Activated CD8-positive, alpha-beta T cell treated with anti-CD3 and anti-CD28 coated beads for 36 hours (primary cell): ENCODE measurements at regions not wholly inside any gene's neighbourhood (a gene's known extent, or its start where the extent isn't known, plus 50 kb on each side); places are given as distances from the start of the nearest gene placed in this dataset.

Experiments
- ATAC-seq: fragments of 200-7000 bp; cut with Tn5 transposase; one replicate; pipeline ENCODE4 v1.10.0; 2021; ENCODE audit warnings: mild to moderate bottlenecking, moderate library complexity
- CTCF ChIA-PET: fragments of 350-600 bp; sonication (Branson Sonifier 250); formaldehyde crosslinking; loops from one replicate; lab custom pipeline; 2021; ENCODE audit warnings: antibody characterized with exemption; lab: Charles Lee
- POLR2A ChIA-PET: fragments of 350-600 bp; sonication (Branson Sonifier 250); formaldehyde crosslinking; loops from one replicate; lab custom pipeline; 2021; ENCODE audit warnings: antibody characterized with exemption; lab: Charles Lee
- DNase-seq: peaks from one replicate; pipeline ENCODE4 v3.0.0-alpha.2; 2020
- H3K27ac Mint-ChIP-seq: one replicate; pipeline ENCODE4 v1.8.0; 2021; ENCODE audit warnings: mild to moderate bottlenecking, mixed read lengths
- H3K27me3 Mint-ChIP-seq: one replicate; pipeline ENCODE4 v1.8.0; 2021; ENCODE audit warnings: mixed read lengths
- H3K36me3 Mint-ChIP-seq: one replicate; pipeline ENCODE4 v1.8.0; 2021; ENCODE audit warnings: low read depth, mixed read lengths
- H3K4me1 Mint-ChIP-seq: one replicate; pipeline ENCODE4 v1.8.0; 2021; ENCODE audit warnings: low read depth, mixed read lengths
- H3K4me3 Mint-ChIP-seq: one replicate; pipeline ENCODE4 v1.8.0; 2021; ENCODE audit warnings: mild to moderate bottlenecking, moderate library complexity, mixed read lengths
- H3K9me3 Mint-ChIP-seq: one replicate; pipeline ENCODE4 v1.8.0; 2021; ENCODE audit warnings: mixed read lengths
- CTCF ChIP-seq: fragments of 200-600 bp; IDR thresholded peaks from one replicate; pipeline ENCODE4 v1.8.0; 2022; ENCODE audit warnings: antibody characterized with exemption, mild to moderate bottlenecking
- intact Hi-C: fragments of 100-400 bp; cut with micrococcal nuclease; formaldehyde crosslinking; loops from one replicate; pipeline ENCODE4 v1.10.0; 2022

- DNase-seq (no peak), ATAC-seq (no peak)
- Mint-ChIP-seq H3K4me1 (no peaks in the 10 kb centered on the region), H3K27ac (no peak overlapping the region), H3K9me3 (peaks cover 5% of the 10 kb centered on the region), H3K27me3 (no peaks in the 10 kb centered on the region), H3K36me3 (no peaks in the 10 kb centered on the region), H3K4me3 (no peak overlapping the region)
- POLR2A ChIA-PET, result no interaction called here
- CTCF ChIA-PET, result no interaction called here
- no peak for TF ChIP-seq CTCF
- intact Hi-C loops, result no loop called here
These were observed 63.4 kb downstream of the PSMG1 start for GRCh38 chr21:39119891-39120290.

GRCh38 chr21:39118604-39119215 is 64.5 kb downstream of the PSMG1 start:
- Mint-ChIP-seq H3K36me3 (no peaks in the 10 kb centered on the region), H3K4me3 (no peak overlapping the region), H3K4me1 (no peaks in the 10 kb centered on the region), H3K27ac (no peak overlapping the region), H3K9me3 (peaks cover 5% of the 10 kb centered on the region), H3K27me3 (no peaks in the 10 kb centered on the region)
- CTCF ChIA-PET, result no interaction called here
- no peak for ATAC-seq
- intact Hi-C loops, result no loop called here
- DNase-seq, result no peak
- POLR2A ChIA-PET, result no interaction called here
- no peak for TF ChIP-seq CTCF

GRCh38 chr21:39118061-39118460 is 65.2 kb downstream of the PSMG1 start:
- DNase-seq (no peak), ATAC-seq (no peak)
- Mint-ChIP-seq H3K4me3 (no peak overlapping the region), H3K27me3 (no peaks in the 10 kb centered on the region), H3K36me3 (no peaks in the 10 kb centered on the region), H3K9me3 (peaks cover 5% of the 10 kb centered on the region), H3K4me1 (no peaks in the 10 kb centered on the region), H3K27ac (no peak overlapping the region)
- CTCF ChIA-PET, result no interaction called here
- intact Hi-C loops, result no loop called here
- POLR2A ChIA-PET, result no interaction called here
- no peak for TF ChIP-seq CTCF

- CTCF ChIA-PET, result no interaction called here
- POLR2A ChIA-PET, result no interaction called here
- no peak for DNase-seq
- Mint-ChIP-seq H3K36me3 (no peaks in the 10 kb centered on the region), H3K27ac (no peak overlapping the region), H3K4me3 (no peak overlapping the region), H3K27me3 (no peaks in the 10 kb centered on the region), H3K9me3 (peaks cover 5% of the 10 kb centered on the region), H3K4me1 (no peaks in the 10 kb centered on the region)
- no peak for TF ChIP-seq CTCF
- intact Hi-C loops, result no loop called here
- no peak for ATAC-seq
These were observed 65.7 kb downstream of the PSMG1 start for GRCh38 chr21:39117440-39117970.

GRCh38 chr21:39116761-39117439 is 66.4 kb downstream of the PSMG1 start:
- H3K4me1 Mint-ChIP-seq, result no peaks in the 10 kb centered on the region
- no peak overlapping the region for H3K27ac Mint-ChIP-seq
- ChIA-PET CTCF (no interaction called here), POLR2A (no interaction called here)
- H3K9me3 Mint-ChIP-seq, result no peaks in the 10 kb centered on the region
- no peaks in the 10 kb centered on the region for H3K36me3 Mint-ChIP-seq
- intact Hi-C loops, result no loop called here
- no peak overlapping the region for H3K4me3 Mint-ChIP-seq
- DNase-seq (no peak), ATAC-seq (no peak)
- H3K27me3 Mint-ChIP-seq, result no peaks in the 10 kb centered on the region
- TF ChIP-seq CTCF, result no peak
